ENCODE measurements at regions not wholly inside any gene's neighbourhood (a gene's known extent, or its start where the extent isn't known, plus 50 kb on each side); places are given as distances from the start of the nearest gene placed in this dataset.
A peak's percentile ranks its signal among the peaks of the same experiment; 100 is the strongest.

DNA sequence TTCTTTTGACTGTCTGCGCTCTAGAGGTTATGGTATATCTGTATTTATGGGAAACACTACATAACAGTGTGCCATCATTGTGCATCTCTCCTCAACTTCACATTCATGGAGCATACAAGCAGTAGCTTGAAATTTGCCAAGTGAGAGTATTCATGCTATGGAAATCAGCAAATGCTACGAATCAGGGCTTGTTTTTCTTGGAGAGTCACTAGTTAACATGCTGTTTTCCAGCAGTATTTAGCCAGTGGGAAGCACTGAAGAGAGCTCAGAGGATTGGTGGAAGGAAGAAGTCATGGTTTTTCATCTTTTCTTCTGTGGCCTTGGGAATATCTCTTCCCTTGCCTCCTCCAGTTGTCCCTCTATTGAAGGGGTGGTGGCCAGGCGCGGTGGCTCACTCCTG lies 303.0 kb downstream of the PSAT1 start:
- WGBS, 2 donors (ENCODE audit: low coverage in 1 of 2): 82 to 100% methylated on average over 1 to 4 of the region's 4 CpGs
- TF ChIP-seq, protein P1, sequence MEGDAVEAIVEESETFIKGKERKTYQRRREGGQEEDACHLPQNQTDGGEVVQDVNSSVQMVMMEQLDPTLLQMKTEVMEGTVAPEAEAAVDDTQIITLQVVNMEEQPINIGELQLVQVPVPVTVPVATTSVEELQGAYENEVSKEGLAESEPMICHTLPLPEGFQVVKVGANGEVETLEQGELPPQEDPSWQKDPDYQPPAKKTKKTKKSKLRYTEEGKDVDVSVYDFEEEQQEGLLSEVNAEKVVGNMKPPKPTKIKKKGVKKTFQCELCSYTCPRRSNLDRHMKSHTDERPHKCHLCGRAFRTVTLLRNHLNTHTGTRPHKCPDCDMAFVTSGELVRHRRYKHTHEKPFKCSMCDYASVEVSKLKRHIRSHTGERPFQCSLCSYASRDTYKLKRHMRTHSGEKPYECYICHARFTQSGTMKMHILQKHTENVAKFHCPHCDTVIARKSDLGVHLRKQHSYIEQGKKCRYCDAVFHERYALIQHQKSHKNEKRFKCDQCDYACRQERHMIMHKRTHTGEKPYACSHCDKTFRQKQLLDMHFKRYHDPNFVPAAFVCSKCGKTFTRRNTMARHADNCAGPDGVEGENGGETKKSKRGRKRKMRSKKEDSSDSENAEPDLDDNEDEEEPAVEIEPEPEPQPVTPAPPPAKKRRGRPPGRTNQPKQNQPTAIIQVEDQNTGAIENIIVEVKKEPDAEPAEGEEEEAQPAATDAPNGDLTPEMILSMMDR (IDR thresholded peaks at IDR 0.05): no peak
- TF ChIP-seq POLR2A (IDR thresholded peaks at IDR 0.05) (no peak), EP300 (IDR thresholded peaks at IDR 0.05; ENCODE audit: low read depth) (no peak), POLR2AphosphoS5 (IDR thresholded peaks at IDR 0.05) (no peak)
- in situ Hi-C loops (cut with MboI; ENCODE audit: low pct_ligation_motif_present in 1 of 4, low pct_unique_long_range_greater_than_20kb in 1 of 4, low sequenced_read_pairs in 3 of 4): no loop called here
- Histone ChIP-seq H3K36me3 (no peaks in the 10 kb centered on the region), H3K4me3 (no peak overlapping the region), H3K27me3 (no peaks in the 10 kb centered on the region), H3K4me1 (no peaks in the 10 kb centered on the region), H3K27ac (no peak overlapping the region), H3K9me3 (no peaks in the 10 kb centered on the region)
- DNase-seq: no peak
- intact Hi-C loops (cut with DNase I; ENCODE audit: low total_unique reads): no loop called here

GRCh38 chr9:78601957-78602565 lies 305.1 kb downstream of the PSAT1 start:
- Histone ChIP-seq H3K36me3 (no peaks in the 10 kb centered on the region), H3K4me3 (no peak overlapping the region), H3K27ac (no peak overlapping the region), H3K9me3 (no peaks in the 10 kb centered on the region), H3K27me3 (no peaks in the 10 kb centered on the region), H3K4me1 (no peaks in the 10 kb centered on the region)
- DNase-seq: no peak
- WGBS, 2 donors (ENCODE audit: low coverage in 1 of 2): 18 to 23% methylated on average over 6 to 7 of the region's 7 CpGs
- intact Hi-C loops (cut with DNase I; ENCODE audit: low total_unique reads): no loop called here
- no peak for TF ChIP-seq EP300 (IDR thresholded peaks at IDR 0.05; ENCODE audit: low read depth)
- no peak for TF ChIP-seq POLR2AphosphoS5 (IDR thresholded peaks at IDR 0.05)
- TF ChIP-seq POLR2A (IDR thresholded peaks at IDR 0.05): no peak
- TF ChIP-seq, protein P1 (IDR thresholded peaks at IDR 0.05): peak; percentile 27 to 59 (median 47)
- in situ Hi-C loops (cut with MboI; ENCODE audit: low pct_ligation_motif_present in 1 of 4, low pct_unique_long_range_greater_than_20kb in 1 of 4, low sequenced_read_pairs in 3 of 4): no loop called here

DNA sequence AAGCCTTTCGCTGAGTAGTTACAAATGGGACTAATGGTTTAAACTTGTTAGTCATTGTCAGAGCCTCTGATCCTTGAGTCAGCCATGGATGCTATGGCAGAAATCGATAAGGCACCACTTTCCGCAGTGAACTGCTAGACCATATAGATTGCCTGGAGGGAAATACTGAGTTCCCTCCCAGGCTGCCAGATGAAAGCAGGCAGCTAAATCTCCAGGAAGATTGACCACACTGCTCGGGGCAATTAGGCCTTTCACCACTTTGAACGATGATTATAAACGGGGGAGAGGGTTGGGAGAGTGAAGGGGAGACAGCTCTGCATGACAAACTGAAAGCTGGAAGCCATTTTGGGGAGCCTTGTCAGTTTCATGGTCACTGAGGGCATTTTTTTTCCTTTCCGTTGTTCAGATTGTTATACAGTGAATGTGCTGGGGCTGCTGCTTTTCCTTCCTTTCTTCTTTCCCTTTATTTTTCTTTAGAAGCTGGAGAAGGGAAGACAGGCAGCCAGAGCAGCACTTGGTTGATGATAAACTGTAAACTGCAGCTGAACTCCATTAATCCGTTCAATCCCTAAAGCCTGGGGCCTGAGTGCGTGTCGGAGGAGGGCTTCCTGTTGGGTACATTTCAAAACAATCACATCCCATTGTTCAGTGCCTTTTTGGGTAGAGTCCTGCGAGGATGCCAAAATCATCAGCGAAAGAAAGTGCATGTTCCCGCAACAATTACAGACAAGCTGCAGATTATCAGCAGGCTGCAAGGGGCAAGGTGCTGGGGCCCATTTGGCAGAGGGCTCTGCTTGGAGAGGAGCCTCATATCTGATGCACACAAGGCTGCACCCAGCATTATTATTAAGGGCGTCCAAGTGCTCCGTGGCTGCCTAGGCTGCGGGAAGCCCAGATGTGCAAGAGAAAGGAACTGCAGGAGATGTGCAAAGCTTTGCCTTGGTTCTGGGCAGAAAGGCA lies 308.4 kb downstream of the PSAT1 start:
- no peaks in the 10 kb centered on the region for H3K9me3 ChIP-seq
- no peaks in the 10 kb centered on the region for H3K27me3 ChIP-seq
- H3K4me3 ChIP-seq: no peak overlapping the region
- H3K4me1 ChIP-seq: no peaks in the 10 kb centered on the region
- intact Hi-C loops (cut with DNase I; ENCODE audit: low total_unique reads): no loop called here
- no peak overlapping the region for H3K27ac ChIP-seq
- no peaks in the 10 kb centered on the region for H3K36me3 ChIP-seq
- in situ Hi-C loops (cut with MboI; ENCODE audit: low pct_ligation_motif_present in 1 of 4, low pct_unique_long_range_greater_than_20kb in 1 of 4, low sequenced_read_pairs in 3 of 4): no loop called here
- TF ChIP-seq POLR2AphosphoS5 (IDR thresholded peaks at IDR 0.05): no peak
- TF ChIP-seq, protein P1 (IDR thresholded peaks at IDR 0.05): no peak
- no peak for TF ChIP-seq EP300 (IDR thresholded peaks at IDR 0.05; ENCODE audit: low read depth)
- no peak for TF ChIP-seq POLR2A (IDR thresholded peaks at IDR 0.05)
- WGBS, 2 donors (ENCODE audit: low coverage in 1 of 2): 55 to 67% methylated on average over 8 to 15 of the region's 16 CpGs
- DNase-seq: no peak

- intact Hi-C loops (cut with DNase I; ENCODE audit: low total_unique reads) (no loop called here), in situ Hi-C loops (cut with MboI; ENCODE audit: low pct_ligation_motif_present in 1 of 4, low pct_unique_long_range_greater_than_20kb in 1 of 4, low sequenced_read_pairs in 3 of 4) (no loop called here)
- DNase-seq: no peak
- no peak for TF ChIP-seq POLR2AphosphoS5 (IDR thresholded peaks at IDR 0.05)
- TF ChIP-seq, protein P1 (IDR thresholded peaks at IDR 0.05): no peak
- Histone ChIP-seq H3K4me1 (no peaks in the 10 kb centered on the region), H3K27me3 (no peaks in the 10 kb centered on the region), H3K9me3 (no peaks in the 10 kb centered on the region), H3K4me3 (no peak overlapping the region), H3K36me3 (no peaks in the 10 kb centered on the region), H3K27ac (no peak overlapping the region)
- 31 to 49% methylated on average over 5 of the region's 5 CpGs for WGBS, 2 donors (ENCODE audit: low coverage in 1 of 2)
These were observed 309.1 kb downstream of the PSAT1 start for GRCh38 chr9:78606001-78606379.

Data from transverse colon (tissue), 4 donors.